Left ventricle myocardium inferior (tissue), 1 donor: ENCODE measurements at regions not wholly inside any gene's neighbourhood (a gene's known extent, or its start where the extent isn't known, plus 50 kb on each side); places are given as distances from the start of the nearest gene placed in this dataset.
"Not testable (repeated sequence)": the region's sequence is repeated elsewhere in the genome, so short reads cannot be mapped to it uniquely, and the experiment has no call there.

Source experiments
- DNase-seq: peaks from one replicate; pipeline ENCODE4 v3.0.0-alpha.2; 2020
- H3K27ac ChIP-seq: fragments of 200-600 bp; replicated peaks from 2 replicates; pipeline ENCODE4 v1.8.0; 2021
- H3K27me3 ChIP-seq: fragments of 200-600 bp; 2 replicates; pipeline ENCODE4 v1.8.0; 2021; ENCODE audit warnings: low read depth
- H3K36me3 ChIP-seq: fragments of 200-600 bp; 2 replicates; pipeline ENCODE4 v1.8.0; 2021
- H3K4me1 ChIP-seq: fragments of 200-600 bp; 2 replicates; pipeline ENCODE4 v1.8.0; 2021
- H3K4me3 ChIP-seq: fragments of 200-600 bp; 2 replicates; pipeline ENCODE4 v1.8.0; 2021; ENCODE audit warnings: mild to moderate bottlenecking, moderate library complexity
- H3K9me3 ChIP-seq: fragments of 200-600 bp; replicated peaks from 2 replicates; pipeline ENCODE4 v1.8.0; 2021
- CTCF ChIP-seq: fragments of 200-600 bp; IDR thresholded peaks from 2 replicates; pipeline ENCODE4 v1.8.0; 2021; ENCODE audit warnings: antibody characterized with exemption, mild to moderate bottlenecking, borderline replicate concordance
- intact Hi-C: fragments of 100-400 bp; cut with micrococcal nuclease; formaldehyde crosslinking; loops from one replicate; pipeline ENCODE4 v1.11.0; 2022
- donor health status: DM: no; HTN: yes; CAD: no; lungs with severe emphysema.

DNA sequence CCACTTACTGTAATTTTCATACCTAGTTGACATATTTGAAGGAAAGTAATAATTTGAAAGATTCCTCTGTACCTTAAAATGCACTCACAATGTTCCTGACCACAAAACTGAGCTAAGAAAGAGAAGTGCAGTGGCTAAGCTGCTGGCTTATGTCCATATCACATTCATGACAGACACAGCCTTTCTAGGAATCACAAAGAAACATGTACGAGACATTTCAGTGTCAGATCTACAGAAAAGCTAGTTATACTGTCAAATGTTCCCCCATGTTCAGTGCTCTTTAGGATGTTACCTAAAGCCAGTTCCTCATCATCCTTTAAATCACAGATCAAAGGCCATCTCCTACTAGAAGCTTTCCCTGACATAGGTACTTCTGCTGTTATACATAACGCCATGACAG lies 142.2 kb upstream of the C11orf58 start:
- intact Hi-C loops: no loop called here
- Histone ChIP-seq H3K4me1 (peaks cover 42% of the 10 kb centered on the region), H3K27me3 (no peaks in the 10 kb centered on the region), H3K27ac (no peak overlapping the region), H3K36me3 (no peaks in the 10 kb centered on the region), H3K9me3 (no peaks in the 10 kb centered on the region), H3K4me3 (no peak overlapping the region)
- TF ChIP-seq CTCF: no peak
- no peak for DNase-seq

- no peaks in the 10 kb centered on the region for H3K36me3 ChIP-seq
- no peak for TF ChIP-seq CTCF
- DNase-seq: no peak
- no peaks in the 10 kb centered on the region for H3K27me3 ChIP-seq
- H3K4me1 ChIP-seq: peaks cover 52% of the 10 kb centered on the region
- no peak overlapping the region for H3K27ac ChIP-seq
- H3K4me3 ChIP-seq: no peak overlapping the region
- H3K9me3 ChIP-seq: no peaks in the 10 kb centered on the region
- intact Hi-C loops: no loop called here
Measured at GRCh38 chr11:16591157-16591556, 147.3 kb upstream of the C11orf58 start.

DNA sequence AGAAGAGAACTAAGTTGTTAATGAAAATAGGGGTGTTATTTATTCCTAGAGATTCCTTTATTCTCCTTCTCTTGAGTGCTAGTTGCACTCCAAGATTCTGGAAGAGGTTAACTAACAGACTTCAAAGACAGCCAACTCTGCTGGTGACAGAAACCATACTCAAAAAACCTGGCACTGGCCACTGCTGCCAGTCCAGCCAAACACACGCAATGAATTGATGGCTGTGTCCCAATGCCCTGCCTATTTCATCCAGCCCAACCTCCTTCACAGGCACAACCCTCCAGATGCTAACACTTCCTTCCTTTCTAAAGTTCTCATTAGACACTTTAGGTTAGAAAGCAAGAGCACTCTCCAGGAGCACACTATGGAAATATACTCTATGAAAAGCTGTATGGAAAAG lies 150.8 kb upstream of the C11orf58 start:
- H3K27me3 ChIP-seq: no peaks in the 10 kb centered on the region
- intact Hi-C loops: no loop called here
- H3K4me3 ChIP-seq: no peak overlapping the region
- no peak overlapping the region for H3K27ac ChIP-seq
- DNase-seq: no peak
- peaks cover 57% of the 10 kb centered on the region for H3K4me1 ChIP-seq
- H3K36me3 ChIP-seq: no peaks in the 10 kb centered on the region
- TF ChIP-seq CTCF: no peak
- H3K9me3 ChIP-seq: no peaks in the 10 kb centered on the region

GRCh38 chr11:16584569-16584968 lies 153.9 kb upstream of the C11orf58 start:
- Histone ChIP-seq H3K4me3 (no peak overlapping the region), H3K36me3 (no peaks in the 10 kb centered on the region), H3K4me1 (peaks cover 40% of the 10 kb centered on the region), H3K27ac (no peak overlapping the region), H3K27me3 (no peaks in the 10 kb centered on the region), H3K9me3 (peaks cover 5% of the 10 kb centered on the region)
- intact Hi-C loops: no loop called here
- no peak for TF ChIP-seq CTCF
- DNase-seq: no peak

DNA sequence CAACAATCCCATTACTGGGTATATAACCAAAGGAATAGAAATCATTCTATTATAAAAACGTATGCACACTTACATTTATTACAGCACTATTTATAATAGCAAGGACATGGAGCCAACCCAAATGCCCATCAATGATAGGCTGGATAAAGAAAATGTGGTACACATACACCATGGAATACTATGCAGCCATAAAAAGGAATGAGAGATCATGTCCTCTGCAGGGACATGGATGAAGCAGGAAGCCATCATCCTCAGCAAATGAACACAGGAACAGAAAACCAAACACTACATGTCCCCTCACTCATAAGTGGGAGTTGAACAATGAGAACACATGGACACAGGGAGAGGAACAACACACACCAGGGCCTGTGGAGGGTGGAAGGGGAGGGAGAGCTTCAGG lies 157.4 kb upstream of the C11orf58 start:
- intact Hi-C loops, H3K36me3 ChIP-seq: not testable (repeated sequence)

GRCh38 chr11:16577490-16577889 lies 161.0 kb upstream of the C11orf58 start:
- Histone ChIP-seq H3K36me3 (no peaks in the 10 kb centered on the region), H3K27me3 (no peaks in the 10 kb centered on the region), H3K27ac (no peak overlapping the region), H3K9me3 (peaks cover 5% of the 10 kb centered on the region), H3K4me3 (no peak overlapping the region), H3K4me1 (peaks cover 37% of the 10 kb centered on the region)
- TF ChIP-seq CTCF: no peak
- no peak for DNase-seq
- intact Hi-C loops: no loop called here

More for the DNA sequence above, 157.4 kb upstream of the C11orf58 start:
- H3K27me3 ChIP-seq, H3K4me3 ChIP-seq, DNase-seq, H3K27ac ChIP-seq, H3K9me3 ChIP-seq: not testable (repeated sequence)
- peaks cover 25% of the 10 kb centered on the region for H3K4me1 ChIP-seq

GRCh38 chr11:16574889-16575288 lies 163.6 kb upstream of the C11orf58 start:
- H3K4me1 ChIP-seq: peaks cover 56% of the 10 kb centered on the region
- H3K36me3 ChIP-seq, H3K27me3 ChIP-seq, intact Hi-C loops, H3K27ac ChIP-seq, H3K4me3 ChIP-seq, H3K9me3 ChIP-seq, DNase-seq: not testable (repeated sequence)
